DMS79 treated with DMSO at 0.1 percent for 48 hours (cell line): ENCODE measurements at regions not wholly inside any gene's neighbourhood (a gene's known extent, or its start where the extent isn't known, plus 50 kb on each side); places are given as distances from the start of the nearest gene placed in this dataset.

Experiments
- DNase-seq: peaks from one replicate; lab custom pipeline; 2025; lab: John Stamatoyannopoulos, UW

DNA sequence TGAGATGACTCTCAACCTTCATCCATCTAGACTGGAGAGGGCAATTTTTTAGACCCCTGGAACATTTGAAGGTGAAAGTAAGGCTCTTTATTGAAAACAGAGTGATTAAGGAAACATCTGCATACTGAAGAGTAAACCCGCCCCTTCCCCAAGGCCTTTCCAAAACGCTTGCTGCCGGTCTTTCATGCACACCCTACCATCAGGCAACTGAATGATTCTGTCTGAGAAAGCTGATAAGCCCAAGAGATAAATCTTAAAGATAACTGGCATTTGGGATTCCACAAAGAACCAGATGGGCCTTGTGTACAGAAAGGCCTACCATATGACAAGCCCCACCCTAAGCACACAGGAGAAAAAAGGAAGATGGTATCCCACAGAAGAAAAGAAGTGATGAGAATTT is 54.4 kb upstream of the PIK3R1 start:
- no peak for DNase-seq

DNA sequence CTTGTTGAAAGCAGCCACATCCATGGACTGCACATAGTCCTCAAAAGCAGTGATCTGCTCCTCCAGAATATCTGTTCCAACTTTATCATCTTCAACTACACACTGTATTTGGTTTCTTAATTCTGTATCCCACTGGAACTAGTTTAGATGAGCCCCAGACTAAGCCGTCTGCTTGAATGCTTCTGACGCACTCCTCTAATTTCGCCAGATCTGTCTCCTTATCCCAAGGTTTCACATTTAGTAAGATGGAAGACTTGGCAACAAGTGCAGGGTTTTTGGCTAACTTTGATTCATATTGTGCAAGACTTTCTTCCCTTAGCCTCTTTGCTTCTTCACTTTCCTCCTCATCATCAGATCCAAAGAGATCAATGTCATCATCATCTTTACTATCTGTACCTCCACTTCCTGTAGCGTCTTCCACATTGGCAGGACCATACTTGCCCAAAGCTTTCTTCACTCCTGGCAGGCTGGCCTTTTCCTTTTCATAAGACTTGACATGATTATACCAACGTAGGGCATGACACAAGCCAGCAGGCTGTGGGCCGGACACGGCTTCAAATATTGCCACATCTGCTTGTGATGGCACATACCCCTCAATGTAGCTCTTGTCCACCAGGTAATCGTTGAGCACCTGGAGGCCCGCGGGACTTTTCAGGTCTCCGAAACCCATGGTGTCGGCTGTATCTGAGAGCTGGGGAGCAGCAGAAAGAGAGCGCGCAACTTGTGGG is 56.2 kb upstream of the PIK3R1 start:
- no peak for DNase-seq

DNA sequence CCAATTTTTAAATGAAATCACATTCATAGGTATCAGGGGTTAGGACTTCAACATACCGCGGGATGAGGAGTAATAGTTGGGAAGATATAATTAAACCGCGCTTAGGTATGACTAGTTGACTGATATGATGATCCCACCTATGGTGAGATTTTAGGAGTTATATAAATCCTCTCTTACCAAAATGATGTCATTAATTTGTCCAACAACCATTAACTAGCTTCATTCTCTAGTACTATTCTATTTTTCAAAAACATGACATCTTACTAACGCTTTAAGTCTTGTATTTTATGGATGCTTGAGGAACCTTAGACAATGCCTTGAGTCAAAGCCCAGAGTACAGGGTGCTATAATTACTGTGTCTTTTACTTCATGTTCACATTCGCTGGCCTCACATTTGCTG is 59.6 kb upstream of the PIK3R1 start:
- DNase-seq = no peak

DNA sequence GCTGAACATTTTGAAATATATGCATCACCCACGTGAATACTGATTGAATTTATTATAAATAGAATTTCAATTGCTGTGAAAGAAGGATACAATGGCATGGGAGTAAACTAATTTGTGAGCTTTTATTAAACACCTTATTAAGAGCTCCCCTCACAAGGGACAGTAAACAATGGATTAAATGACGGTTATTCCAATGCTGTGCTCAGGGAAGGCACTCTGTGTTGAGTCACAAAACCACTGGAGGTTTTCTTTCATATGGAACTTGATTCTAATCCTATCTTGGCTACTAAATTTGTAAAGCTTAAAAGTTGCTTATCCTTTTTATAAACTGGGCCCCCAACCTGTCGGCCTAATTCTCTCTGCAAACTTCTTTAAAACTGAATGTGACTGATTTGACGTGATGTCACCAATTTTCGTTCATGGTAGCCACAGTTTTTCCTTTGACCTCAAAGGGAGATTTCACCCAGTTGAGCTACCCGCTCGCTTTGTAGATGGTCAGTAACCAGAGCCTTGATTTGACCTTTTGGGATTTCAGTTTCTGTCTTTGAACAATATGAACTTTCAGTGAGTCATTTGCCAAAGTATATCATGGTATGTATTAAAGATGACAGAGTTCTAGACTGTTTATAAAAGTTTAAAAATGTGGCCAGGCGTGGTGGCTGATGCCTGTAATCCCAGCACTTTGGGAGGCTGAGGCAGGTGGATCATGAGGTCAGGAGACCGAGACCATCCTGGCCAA is 61.3 kb upstream of the PIK3R1 start:
- DNase-seq = no peak

DNA sequence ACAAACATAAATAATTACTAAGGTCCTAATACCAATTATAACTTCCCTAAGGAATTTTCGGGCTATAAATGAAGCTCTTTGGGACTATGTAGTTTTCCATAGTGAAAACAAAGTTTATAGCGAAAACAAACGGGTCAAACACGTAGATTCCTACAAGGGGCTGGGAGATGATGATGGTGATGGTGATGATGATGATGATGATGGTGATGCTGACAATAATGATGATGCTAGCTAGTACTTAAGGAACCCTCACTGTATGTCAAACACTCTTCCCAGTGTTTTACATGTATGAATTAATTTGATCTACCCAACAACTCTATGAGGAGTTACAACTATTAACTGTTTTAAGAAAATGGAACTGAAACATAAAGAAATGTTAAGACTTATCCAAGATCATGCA is 63.7 kb upstream of the PIK3R1 start:
- DNase-seq = no peak

DNA sequence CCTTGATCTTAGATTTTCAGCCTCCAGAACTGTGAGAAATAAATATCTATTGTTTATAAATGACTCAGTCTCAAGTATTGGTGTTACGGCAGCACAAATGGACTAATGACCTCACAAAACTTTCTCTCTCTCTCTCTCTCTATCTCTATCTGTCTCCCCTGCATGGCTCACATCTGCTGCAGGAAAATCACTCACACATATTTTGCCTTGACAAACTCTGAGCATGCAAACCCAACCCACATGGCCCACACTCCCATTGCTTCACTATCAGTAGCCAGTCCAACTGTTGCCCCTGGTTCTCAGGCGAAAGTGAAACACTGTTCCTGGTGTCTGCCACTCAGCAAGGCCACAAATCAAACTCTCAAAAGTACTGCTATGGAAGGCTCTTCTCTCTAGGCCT is 66.4 kb upstream of the PIK3R1 start:
- DNase-seq = no peak

DNA sequence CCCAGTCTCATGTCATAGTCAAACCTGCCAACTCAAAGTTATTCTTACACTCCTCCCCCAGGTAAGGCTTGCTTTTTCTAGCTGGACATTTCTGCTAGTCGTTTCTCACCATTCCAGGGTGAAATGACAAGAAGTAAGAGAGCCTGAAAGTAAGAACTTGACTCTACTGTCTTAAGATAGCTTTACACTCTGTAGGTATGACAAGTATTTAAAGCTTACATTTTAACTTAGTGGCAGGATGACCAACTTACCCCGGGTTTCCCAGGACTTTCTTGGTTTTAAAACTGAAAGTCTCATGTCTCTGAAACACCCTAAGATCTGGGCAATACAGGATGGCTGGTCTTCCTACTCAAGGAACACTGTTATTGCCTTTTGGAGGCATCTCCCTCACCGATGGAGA is 67.5 kb upstream of the PIK3R1 start:
- DNase-seq = no peak

DNA sequence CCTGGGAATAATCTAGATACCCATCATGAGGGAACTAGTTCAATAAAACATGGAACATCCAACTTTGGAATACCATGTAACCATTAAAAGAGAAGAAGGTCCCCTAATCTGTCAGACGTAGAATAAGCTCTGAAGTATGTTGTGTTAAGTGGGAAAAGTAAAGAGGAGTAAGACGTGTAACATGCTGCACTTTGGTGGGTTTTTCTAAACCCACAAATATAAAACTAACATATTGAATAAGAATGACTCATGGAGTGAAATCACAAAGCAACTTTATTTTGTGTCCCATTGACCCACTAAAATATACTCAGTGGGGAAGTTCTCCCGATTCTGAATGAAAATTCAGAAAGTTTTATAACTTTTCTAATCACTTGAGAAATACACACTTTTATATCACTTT is 67.9 kb upstream of the PIK3R1 start:
- DNase-seq = no peak

DNA sequence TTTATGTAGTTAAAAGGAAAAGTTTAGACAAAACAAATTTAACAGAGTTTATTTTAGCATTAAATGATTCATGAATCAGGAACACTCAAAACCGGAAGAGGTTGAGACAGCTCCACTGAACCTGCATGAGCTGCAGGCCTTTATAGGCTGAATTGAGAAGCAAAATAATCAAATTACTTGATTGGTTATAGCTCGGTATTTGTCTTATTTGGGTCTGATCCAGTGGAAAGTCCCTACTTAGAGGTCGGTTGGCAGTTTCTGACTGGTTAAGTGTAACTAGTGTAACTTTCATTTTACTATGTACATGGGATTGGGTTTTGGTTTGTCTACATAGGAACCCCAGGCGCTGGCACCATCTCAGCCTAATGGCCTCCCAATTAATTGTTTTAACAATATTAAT is 74.1 kb upstream of the PIK3R1 start:
- DNase-seq = no peak

DNA sequence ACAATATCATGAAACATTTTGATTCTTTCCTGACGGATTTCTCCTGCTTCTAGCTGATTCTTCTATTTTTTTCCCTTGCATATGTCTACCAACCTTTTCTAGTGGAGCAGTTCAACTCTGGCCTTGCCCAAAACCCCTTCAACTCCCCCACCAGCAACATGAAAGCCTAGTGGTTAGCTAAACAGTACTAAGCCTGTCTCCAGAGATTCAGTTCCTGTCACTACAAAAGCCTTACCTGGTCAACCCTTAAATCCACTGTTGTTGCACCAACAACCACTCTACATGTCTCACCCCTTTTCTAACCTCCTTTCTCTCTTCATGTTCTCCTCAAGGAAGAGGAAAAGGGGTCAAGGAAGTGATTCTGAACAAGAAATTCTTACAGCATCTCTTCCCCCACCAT is 74.8 kb upstream of the PIK3R1 start:
- no peak for DNase-seq

DNA sequence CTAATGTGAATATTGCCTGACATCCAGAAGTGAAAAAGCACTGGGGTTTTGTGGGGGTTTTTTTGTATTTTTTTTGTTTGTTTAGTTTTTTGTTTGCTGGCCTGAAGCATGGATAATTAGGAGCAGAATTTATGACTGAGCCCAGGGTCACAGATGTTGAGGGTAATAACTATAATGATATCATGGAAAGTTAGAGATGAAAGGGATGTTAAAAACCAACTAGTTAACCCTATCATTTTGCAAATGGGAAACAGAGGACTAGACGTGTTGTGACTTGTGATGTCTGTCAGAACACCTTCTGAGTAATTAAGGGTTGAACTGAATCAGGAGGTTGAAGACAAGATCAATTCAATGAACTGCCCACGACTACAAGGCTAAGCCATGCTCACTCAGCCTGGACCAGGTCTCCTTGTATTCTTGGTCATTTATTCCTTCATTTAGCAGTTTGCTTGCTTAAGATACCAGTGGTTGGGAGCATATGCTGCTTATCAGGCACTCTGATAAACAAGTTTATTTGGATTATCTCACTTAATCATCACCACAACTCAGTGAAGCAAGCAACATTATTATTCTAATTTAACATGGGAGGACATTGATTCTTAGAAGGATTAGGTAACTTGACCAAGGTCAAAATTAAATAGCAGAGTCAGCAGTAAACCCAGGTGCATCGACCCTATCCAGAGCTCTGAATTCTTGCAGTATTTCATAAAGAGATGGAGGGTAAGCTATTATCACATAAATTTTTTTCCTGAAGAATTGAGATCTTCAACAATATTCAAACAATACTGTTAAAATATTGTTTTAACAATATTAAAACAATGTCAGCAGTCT is 75.7 kb upstream of the PIK3R1 start:
- no peak for DNase-seq

DNA sequence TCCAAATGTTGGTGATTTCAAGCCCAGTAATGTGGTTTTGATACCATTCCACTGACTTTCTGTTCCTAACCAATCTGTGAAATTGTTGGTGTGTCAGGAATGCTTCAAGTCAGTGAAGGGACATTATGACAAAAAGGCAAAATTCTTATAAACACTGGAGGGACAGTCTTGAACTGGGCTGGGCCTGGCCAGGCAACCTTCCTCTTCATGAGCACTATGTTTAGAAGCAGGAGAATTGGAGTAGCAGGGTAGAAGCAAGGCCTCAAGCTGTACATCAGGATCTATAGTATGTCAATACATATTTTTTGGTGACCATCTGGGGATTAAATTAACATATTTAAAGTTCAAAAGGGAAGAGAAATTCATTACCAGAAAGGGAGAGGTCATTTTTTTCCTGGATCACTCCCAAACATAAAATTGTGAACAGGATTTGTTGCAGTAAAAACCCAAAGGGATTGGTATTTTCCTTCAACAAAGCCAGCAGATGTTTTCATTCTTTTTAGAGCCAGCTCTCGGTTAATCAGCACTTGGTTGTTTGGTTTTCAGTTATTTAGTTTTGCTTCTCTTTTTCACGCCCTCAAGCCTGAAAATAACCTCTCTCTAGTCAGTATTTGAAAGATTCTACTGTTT is 77.9 kb upstream of the PIK3R1 start:
- DNase-seq = no peak

DNA sequence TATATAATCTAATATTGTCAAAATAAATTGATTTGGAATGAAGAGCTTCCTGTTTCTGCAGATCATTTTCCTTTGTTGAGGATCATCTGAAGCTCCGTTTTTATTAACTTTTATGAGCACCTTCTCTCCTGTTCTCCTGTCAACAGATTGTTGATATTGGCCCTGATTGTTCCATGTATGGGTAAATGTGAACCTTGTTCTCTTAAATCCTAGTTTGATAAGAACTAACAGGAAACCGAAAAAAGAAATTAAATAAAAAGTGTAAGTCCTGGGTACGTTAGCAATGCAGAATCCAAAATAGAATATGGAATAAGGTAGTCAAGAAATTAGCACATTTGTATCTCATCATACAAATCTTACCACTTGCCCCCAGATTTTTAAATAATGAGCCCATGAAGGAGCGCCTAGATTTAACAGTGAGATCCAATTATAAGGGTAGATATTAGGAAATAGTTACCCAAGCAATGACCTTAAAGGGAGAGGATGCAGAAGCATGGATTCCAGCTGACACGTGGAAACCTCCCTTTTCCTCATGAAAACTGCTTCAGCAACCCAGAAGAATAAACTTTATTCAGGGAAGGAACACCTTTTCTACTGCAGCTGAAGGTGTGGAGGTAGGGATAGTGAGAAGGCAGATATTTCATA is 80.8 kb upstream of the PIK3R1 start:
- no peak for DNase-seq

DNA sequence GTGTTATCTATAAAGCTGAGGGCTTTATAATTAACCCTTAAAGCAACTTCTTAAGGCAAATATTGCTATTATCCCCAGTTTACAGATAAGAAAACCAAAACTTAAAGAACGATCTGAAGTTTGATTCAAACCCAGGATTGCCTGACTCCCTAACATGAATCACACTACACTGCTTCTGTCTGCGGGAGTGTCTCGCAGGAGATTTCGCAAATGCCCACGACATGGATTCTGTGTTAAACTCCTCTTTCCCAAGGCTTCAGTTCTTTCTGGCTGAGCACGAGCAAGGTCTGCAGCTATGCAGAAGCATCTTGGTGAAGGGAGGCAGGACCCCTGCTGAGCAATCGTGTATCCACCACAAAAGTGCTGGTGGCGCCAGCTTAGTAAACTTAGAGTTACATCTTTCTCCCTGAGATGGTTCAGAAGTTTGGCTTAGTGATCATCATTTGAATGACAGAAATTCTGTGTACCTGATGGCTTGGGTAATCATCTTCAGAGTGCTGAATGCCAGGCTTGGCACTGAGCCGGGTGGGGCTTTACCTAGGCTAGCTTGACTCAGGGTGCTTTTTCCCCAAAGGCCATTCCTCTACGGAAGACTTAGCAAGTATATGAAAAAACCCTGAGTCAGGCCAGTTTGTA is 81.4 kb upstream of the PIK3R1 start:
- no peak for DNase-seq

DNA sequence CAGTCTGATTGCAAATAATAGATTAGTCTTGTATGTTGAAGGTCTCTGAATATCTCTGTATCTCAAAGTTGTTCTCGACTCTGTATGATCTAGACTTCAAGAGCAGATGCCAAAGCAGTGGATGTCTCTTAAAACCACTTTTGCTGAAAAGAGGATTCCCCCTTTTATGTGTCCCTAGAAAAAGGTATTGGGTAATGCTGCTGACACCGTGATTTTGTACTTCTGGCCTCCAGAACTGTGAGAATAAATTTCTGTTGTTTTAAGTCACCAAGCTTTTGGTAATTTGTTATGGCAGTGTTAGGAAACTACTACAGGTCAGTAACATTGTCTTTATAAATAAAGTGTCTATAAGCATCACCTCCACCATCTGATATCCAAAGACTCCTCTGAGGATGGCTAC is 85.3 kb upstream of the PIK3R1 start:
- no peak for DNase-seq

DNA sequence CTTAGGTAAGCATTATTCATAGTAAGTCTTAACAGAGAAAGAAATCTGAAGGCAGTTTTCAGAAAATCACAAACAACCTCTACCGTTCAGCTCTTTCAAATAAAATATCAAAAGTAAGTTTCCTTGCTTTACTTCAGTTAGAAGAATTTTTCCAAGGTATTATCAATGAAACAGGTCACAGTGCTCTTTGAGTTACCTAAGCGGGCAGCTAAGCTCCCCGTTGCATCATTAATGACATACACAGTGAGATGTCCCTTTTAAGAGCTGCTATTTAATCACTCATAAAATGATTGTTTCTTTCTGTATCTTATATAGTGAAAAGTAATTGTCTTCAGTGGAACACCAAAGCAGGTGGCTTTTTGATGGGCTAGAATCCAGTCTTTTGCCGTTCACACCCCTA is 86.2 kb upstream of the PIK3R1 start:
- DNase-seq = no peak

DNA sequence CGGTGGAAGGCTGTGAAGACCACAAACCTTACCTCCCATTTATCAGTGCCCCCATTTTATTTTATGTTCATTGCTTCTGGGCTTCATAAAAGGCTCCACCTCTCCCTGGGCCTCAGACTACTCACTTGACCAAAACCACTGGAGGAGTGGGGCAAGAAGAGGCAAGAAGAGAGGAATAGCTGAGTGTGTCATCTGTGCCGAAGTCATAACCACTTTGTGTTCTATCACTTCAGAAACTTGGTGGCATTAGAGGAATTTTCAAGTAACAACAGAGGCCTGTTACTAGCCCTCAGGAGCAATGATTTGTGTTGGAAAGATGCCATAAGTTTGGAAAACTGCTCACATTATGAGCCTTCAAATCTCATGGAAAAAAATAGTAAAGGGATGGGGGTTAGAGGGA is 88.7 kb upstream of the PIK3R1 start:
- DNase-seq = no peak

DNA sequence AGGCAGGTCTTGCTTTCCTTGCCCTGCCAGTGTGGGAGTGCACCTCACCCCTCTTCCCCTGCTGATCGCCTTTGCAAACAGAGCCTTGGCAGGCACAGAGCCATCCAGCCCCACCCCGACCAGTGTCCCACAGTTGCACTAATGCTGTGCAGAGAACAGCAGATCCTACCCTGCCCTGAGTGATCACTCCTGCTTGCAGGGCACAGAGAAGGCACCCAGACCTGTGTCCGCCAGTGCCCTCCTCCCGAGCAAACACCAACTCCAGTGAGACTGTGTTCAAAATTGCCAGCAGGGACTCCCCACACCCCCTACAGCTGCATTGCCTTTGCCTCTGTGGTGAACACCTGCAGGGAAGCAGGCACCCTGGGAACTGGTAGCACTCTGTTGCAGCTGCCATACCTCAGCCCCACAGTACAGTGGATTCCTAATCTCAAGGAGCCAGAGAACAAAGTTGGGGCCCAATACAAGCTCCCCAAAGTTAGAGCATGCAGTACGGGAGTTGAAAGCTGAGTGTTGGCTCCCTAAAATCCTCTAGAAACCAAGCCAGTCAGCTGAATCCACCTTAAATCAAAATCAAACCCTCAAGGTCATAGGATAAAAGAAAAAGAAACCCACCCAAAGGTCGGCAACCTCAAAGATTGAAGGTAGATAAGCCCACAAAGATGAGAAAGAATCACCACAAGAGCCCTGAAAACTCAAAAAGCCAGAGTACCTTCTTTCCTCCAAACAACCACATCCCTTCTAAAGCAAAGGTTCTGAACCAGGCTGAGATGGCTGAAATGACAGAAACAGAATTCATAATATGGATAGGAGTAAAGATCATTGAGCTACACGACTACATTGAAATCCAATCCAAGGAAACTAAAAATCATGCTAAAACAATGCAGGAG is 92.9 kb upstream of the PIK3R1 start:
- no peak for DNase-seq

DNA sequence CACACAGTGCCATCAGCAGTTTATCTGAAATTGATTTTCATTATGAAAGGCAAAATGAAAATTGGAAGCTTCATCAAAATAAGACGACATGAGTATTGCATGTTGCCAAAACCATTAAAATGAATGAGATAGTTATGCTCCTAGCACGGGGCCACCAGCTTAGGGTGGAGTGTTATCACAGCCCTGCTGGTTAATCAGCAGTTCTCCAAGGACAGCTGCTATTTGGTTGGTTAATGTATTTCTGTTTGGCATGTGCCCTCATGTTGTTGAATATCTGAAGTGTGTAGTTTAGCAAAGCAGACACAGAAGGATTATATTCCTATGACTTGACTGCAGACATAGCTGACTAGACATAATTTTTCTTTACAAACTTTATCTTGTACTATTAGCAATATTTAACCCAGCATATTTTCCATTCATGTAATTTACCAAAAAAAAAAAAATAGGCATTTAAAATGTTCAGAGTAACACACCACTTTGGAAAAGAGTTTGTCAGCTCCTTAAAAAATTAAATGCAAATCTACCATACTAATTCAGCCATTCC is 98.6 kb upstream of the PIK3R1 start:
- no peak for DNase-seq

DNA sequence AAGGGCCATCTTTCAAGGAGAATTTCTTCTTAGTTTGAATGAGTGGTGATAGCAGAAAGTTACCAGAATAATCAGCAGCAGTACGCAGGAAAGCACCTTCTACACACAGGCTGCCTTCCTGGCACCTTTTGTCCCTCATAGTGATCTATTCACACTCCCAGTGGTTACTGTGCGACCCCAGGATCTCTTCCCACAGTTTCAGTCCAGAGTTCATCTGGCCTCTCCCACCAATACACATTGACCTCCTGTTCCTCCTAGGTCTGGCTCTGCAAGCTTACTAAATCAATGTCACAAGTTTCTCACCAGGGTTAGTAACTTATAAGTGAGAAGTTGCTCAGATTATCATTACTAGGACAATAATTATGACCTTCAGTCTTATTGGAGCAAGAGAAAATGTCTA is 99.1 kb upstream of the PIK3R1 start:
- no peak for DNase-seq
